Spleen (tissue), 11 donors: ENCODE measurements at regions not wholly inside any gene's neighbourhood (a gene's known extent, or its start where the extent isn't known, plus 50 kb on each side); places are given as distances from the start of the nearest gene placed in this dataset.

Experiments
- DNase-seq: peaks from one replicate; pipeline ENCODE4 v3.0.0-alpha.2; 2020
- H3K27ac ChIP-seq, 8 donors: fragments of 200-600 bp; sonication (generic) in 7 of 8; 1 replicate in 4 of 8; 2 replicates in 4 of 8; pipeline versions ENCODE4 v1.5.0 to v1.8.0; 2016 to 2021; ENCODE audit warnings: inconsistent platforms in 4 of 8, mild to moderate bottlenecking in 4 of 8, moderate library complexity in 1 of 8
- H3K27me3 ChIP-seq, 7 donors: fragments of 200-600 bp; sonication (generic) in 6 of 7; replicated peaks in 1 of 7; 1 replicate in 4 of 7; 2 replicates in 3 of 7; pipeline versions ENCODE4 v1.5.0 to v1.8.0; 2016 to 2021; ENCODE audit warnings: inconsistent platforms in 3 of 7, mild to moderate bottlenecking in 1 of 7
- H3K36me3 ChIP-seq, 6 donors: fragments of 200-600 bp; sonication (generic) in 5 of 6; 1 replicate in 4 of 6; 2 replicates in 2 of 6; pipeline versions ENCODE4 v1.5.0 to v1.8.0; 2016 to 2021; ENCODE audit warnings: inconsistent platforms in 2 of 6
- H3K4me1 ChIP-seq, 6 donors: fragments of 200-600 bp; sonication (generic) in 5 of 6; 1 replicate in 3 of 6; 2 replicates in 3 of 6; pipeline versions ENCODE4 v1.5.0 to v1.8.0; 2016 to 2021; ENCODE audit warnings: inconsistent platforms in 3 of 6
- H3K4me3 ChIP-seq, 8 donors: fragments of 200-600 bp; sonication (generic) in 7 of 8; 1 replicate in 4 of 8; 2 replicates in 4 of 8; pipeline versions ENCODE4 v1.5.0 to v1.8.0; 2016 to 2021; ENCODE audit warnings: inconsistent platforms in 4 of 8, mild to moderate bottlenecking in 4 of 8, moderate library complexity in 2 of 8
- H3K9me3 ChIP-seq, 8 donors: fragments of 200-600 bp; sonication (generic) in 7 of 8; 1 replicate in 4 of 8; 2 replicates in 4 of 8; pipeline versions ENCODE4 v1.5.0 to v1.8.0; 2016 to 2021; ENCODE audit warnings: inconsistent platforms in 4 of 8
- CTCF ChIP-seq, 11 experiments: fragments of 200-600 bp in 7 of 11; fragments of 450-650 bp in 4 of 11; sonication (generic) in 4 of 11; IDR thresholded peaks in 8 of 11; conservative IDR thresholded peaks in 3 of 11; 1 replicate in 7 of 11; 2 replicates in 4 of 11; pipeline versions ENCODE4 v1.4.0 to v1.8.0; 2016 to 2021; ENCODE audit warnings: antibody characterized with exemption in 11 of 11, inconsistent platforms in 4 of 11, mild to moderate bottlenecking in 1 of 11
- POLR2A ChIP-seq, 3 donors: fragments of 450-650 bp; IDR thresholded peaks; one replicate each; pipeline ENCODE4 v1.5.1; 2017; ENCODE audit warnings: antibody characterized with exemption in 3 of 3, mild to moderate bottlenecking in 1 of 3
- POLR2AphosphoS5 ChIP-seq, 3 donors: sonication (generic); formaldehyde crosslinking; IDR thresholded peaks; one replicate each; pipeline ENCODE4 v1.5.1; 2017; ENCODE audit warnings: antibody characterized with exemption in 3 of 3
- WGBS, 5 donors: extraction: QIAGEN DNeasy Blood & Tissue Kit in 3 of 5; methylation state at CpG; one replicate each; pipeline versions ENCODE4 v1.1.5 to v1.1.7; 2013 to 2018; 5-methylcytosine and 5-hydroxymethylcytosine counted together
- intact Hi-C: fragments of 100-400 bp; cut with DNase I; formaldehyde crosslinking; loops from one replicate; pipeline ENCODE4 v1.15.0; 2023; ENCODE audit warnings: low total_unique reads
- donor health status: healthy with polysubstance abuse.
- donor health status: DM: no; HTN: no; CAD: no; lungs with moderate emphysema.
- donor health status: DM: no; HTN: no; CAD: no.
- donor health status: Bipolar disorder and iron deficiency.
- donor health status: healthy.
- donor health status: DM: no; HTN: no; CAD: no.
- donor health status: DM: yes; HTN: yes; CAD: no.

- intact Hi-C loops, result no loop called here
- H3K27ac ChIP-seq, result no peak overlapping the region
- no peaks in the 10 kb centered on the region for H3K27me3 ChIP-seq
- WGBS, 5 donors, result 64 to 92% (median 89%) methylated on average over 2 of the region's 2 CpGs
- DNase-seq, result no peak
- H3K4me1 ChIP-seq, result no peaks in the 10 kb centered on the region
- H3K9me3 ChIP-seq, result peaks cover 0 to 9% (median 6%) of the 10 kb centered on the region in 8 donors
- H3K4me3 ChIP-seq, result no peak overlapping the region
- H3K36me3 ChIP-seq, result no peaks in the 10 kb centered on the region
- TF ChIP-seq POLR2A (IDR thresholded peaks at IDR 0.05) (no peak), CTCF (IDR thresholded peaks at IDR 0.05 in 8 of 11, conservative IDR thresholded peaks at IDR 0.05 in 3 of 11) (no peak), POLR2AphosphoS5 (IDR thresholded peaks at IDR 0.05) (no peak)
These were observed 2293.3 kb downstream of the PCDH9 start for GRCh38 chr13:64936879-64937278.

GRCh38 chr13:64935441-64935840, 2294.7 kb downstream of the PCDH9 start:
- DNase-seq, result no peak
- Histone ChIP-seq H3K4me1 (no peaks in the 10 kb centered on the region), H3K36me3 (no peaks in the 10 kb centered on the region), H3K4me3 (no peak overlapping the region), H3K9me3 (no peaks in the 10 kb centered on the region), H3K27ac (no peak overlapping the region), H3K27me3 (no peaks in the 10 kb centered on the region)
- intact Hi-C loops, result no loop called here
- TF ChIP-seq CTCF (IDR thresholded peaks at IDR 0.05 in 8 of 11, conservative IDR thresholded peaks at IDR 0.05 in 3 of 11), result no peak
- TF ChIP-seq POLR2A (IDR thresholded peaks at IDR 0.05), result no peak
- TF ChIP-seq POLR2AphosphoS5 (IDR thresholded peaks at IDR 0.05), result no peak

- Histone ChIP-seq H3K9me3 (no peaks in the 10 kb centered on the region), H3K4me1 (no peaks in the 10 kb centered on the region), H3K27me3 (no peaks in the 10 kb centered on the region), H3K4me3 (no peak overlapping the region), H3K27ac (no peak overlapping the region), H3K36me3 (no peaks in the 10 kb centered on the region)
- no peak for DNase-seq
- TF ChIP-seq POLR2A (IDR thresholded peaks at IDR 0.05) (no peak), POLR2AphosphoS5 (IDR thresholded peaks at IDR 0.05) (no peak), CTCF (IDR thresholded peaks at IDR 0.05 in 8 of 11, conservative IDR thresholded peaks at IDR 0.05 in 3 of 11) (no peak)
- 72 to 83% (median 80%) methylated on average over 5 of the region's 5 CpGs for WGBS, 5 donors
- intact Hi-C loops, result no loop called here
These were observed 2295.4 kb downstream of the PCDH9 start for GRCh38 chr13:64934569-64935362.

- Histone ChIP-seq H3K9me3 (peaks cover 0 to 19% (median 0%) of the 10 kb centered on the region in 8 donors), H3K36me3 (no peaks in the 10 kb centered on the region), H3K4me3 (no peak overlapping the region), H3K4me1 (no peaks in the 10 kb centered on the region), H3K27me3 (no peaks in the 10 kb centered on the region), H3K27ac (no peak overlapping the region)
- TF ChIP-seq CTCF (IDR thresholded peaks at IDR 0.05 in 8 of 11, conservative IDR thresholded peaks at IDR 0.05 in 3 of 11) (no peak), POLR2A (IDR thresholded peaks at IDR 0.05) (no peak), POLR2AphosphoS5 (IDR thresholded peaks at IDR 0.05) (no peak)
- intact Hi-C loops, result no loop called here
- DNase-seq, result no peak
These were observed 2299.5 kb downstream of the PCDH9 start for GRCh38 chr13:64930636-64931035.
